CD14-positive monocyte (primary cell): ENCODE measurements at regions not wholly inside any gene's neighbourhood (a gene's known extent, or its start where the extent isn't known, plus 50 kb on each side); places are given as distances from the start of the nearest gene placed in this dataset.

Experiments used
- DNase-seq, 3 donors: peaks; one replicate each; pipeline ENCODE4 v3.0.0-alpha.2; 2011 to 2022
- H2AFZ ChIP-seq: 2 replicates; pipeline ENCODE4 v1.6.0; 2012; ENCODE audit warnings: mild to moderate bottlenecking, low read depth, low read length, inconsistent platforms; ENCODE audit not compliant: insufficient read depth, poor library complexity, severe bottlenecking
- H3K27ac ChIP-seq, 2 donors: 1 replicate in 1 of 2; 2 replicates in 1 of 2; pipeline ENCODE4 v1.5.1; 2012 to 2013; ENCODE audit warnings: low read length in 2 of 2, control low read depth in 1 of 2, inconsistent platforms in 1 of 2, low read depth in 1 of 2, mild to moderate bottlenecking in 1 of 2
- H3K27me3 ChIP-seq, 2 donors: one replicate each; pipeline versions ENCODE4 v1.6.0 to v1.6.1; 2011 to 2013; ENCODE audit warnings: low read length in 2 of 2; ENCODE audit not compliant: control insufficient read depth in 2 of 2, insufficient read depth in 2 of 2
- H3K36me3 ChIP-seq, 2 donors: replicated peaks in 1 of 2; 1 replicate in 1 of 2; 2 replicates in 1 of 2; pipeline versions ENCODE4 v1.5.1 to v1.6.1; 2012 to 2013; ENCODE audit warnings: low read length in 2 of 2, control low read depth in 1 of 2, inconsistent platforms in 1 of 2, mild to moderate bottlenecking in 1 of 2; ENCODE audit not compliant: insufficient read depth in 2 of 2, control insufficient read depth in 1 of 2
- H3K4me1 ChIP-seq, 2 donors: 1 replicate in 1 of 2; 2 replicates in 1 of 2; pipeline versions ENCODE4 v1.5.1 to v1.6.1; 2012 to 2013; ENCODE audit warnings: low read length in 2 of 2, control low read depth in 1 of 2, inconsistent platforms in 1 of 2, mild to moderate bottlenecking in 1 of 2, moderate library complexity in 1 of 2; ENCODE audit not compliant: insufficient read depth in 2 of 2, control insufficient read depth in 1 of 2
- H3K4me2 ChIP-seq: replicated peaks from 2 replicates; pipeline ENCODE3; 2012; ENCODE audit warnings: low read length, moderate library complexity, mild to moderate bottlenecking; ENCODE audit not compliant: poor library complexity, severe bottlenecking; ENCODE audit errors: extremely low read depth
- H3K4me3 ChIP-seq, 3 experiments: fragments of 200-600 bp in 1 of 3; sonication (generic) in 1 of 3; replicated peaks in 1 of 3; 1 replicate in 2 of 3; 2 replicates in 1 of 3; pipeline ENCODE4 v1.5.1; 2011 to 2013; ENCODE audit warnings: low read length in 3 of 3, mild to moderate bottlenecking in 3 of 3, control low read depth in 2 of 3, low read depth in 2 of 3, inconsistent platforms in 1 of 3, moderate library complexity in 1 of 3
- H3K79me2 ChIP-seq: 2 replicates; pipeline ENCODE4 v1.6.0; 2012; ENCODE audit warnings: mild to moderate bottlenecking, control low read depth, inconsistent platforms, low read length, moderate library complexity; ENCODE audit not compliant: insufficient read depth
- H3K9ac ChIP-seq: 2 replicates; pipeline ENCODE4 v1.6.0; 2017; ENCODE audit warnings: low read length, mild to moderate bottlenecking; ENCODE audit not compliant: insufficient read depth, poor library complexity, severe bottlenecking
- H3K9me3 ChIP-seq, 2 donors: replicated peaks in 1 of 2; 1 replicate in 1 of 2; 2 replicates in 1 of 2; pipeline versions ENCODE4 v1.5.1 to v1.6.1; 2012 to 2013; ENCODE audit warnings: low read length in 2 of 2, control low read depth in 1 of 2; ENCODE audit not compliant: control insufficient read depth in 1 of 2, insufficient read depth in 1 of 2
- H4K20me1 ChIP-seq: 2 replicates; pipeline ENCODE4 v1.6.0; 2012; ENCODE audit warnings: mild to moderate bottlenecking, low read length, control low read depth, moderate library complexity; ENCODE audit not compliant: insufficient read depth
- H3K27ac Mint-ChIP-seq, 7 donors: one replicate each; pipeline ENCODE4 v1.8.0; 2020; ENCODE audit warnings: mild to moderate bottlenecking in 7 of 7, mixed read lengths in 7 of 7, moderate library complexity in 6 of 7, inconsistent platforms in 2 of 7
- H3K27me3 Mint-ChIP-seq, 3 donors: one replicate each; pipeline ENCODE4 v1.8.0; 2021 to 2022; ENCODE audit warnings: low read depth in 3 of 3, mild to moderate bottlenecking in 3 of 3, mixed read lengths in 3 of 3, moderate library complexity in 3 of 3, inconsistent platforms in 1 of 3
- H3K36me3 Mint-ChIP-seq, 2 donors: one replicate each; pipeline ENCODE4 v1.8.0; 2020; ENCODE audit warnings: mixed read lengths in 2 of 2, inconsistent platforms in 1 of 2, mild to moderate bottlenecking in 1 of 2
- H3K4me1 Mint-ChIP-seq: one replicate; pipeline ENCODE4 v1.8.0; 2020; ENCODE audit warnings: mild to moderate bottlenecking, mixed read lengths
- H3K4me3 Mint-ChIP-seq, 2 donors: one replicate each; pipeline ENCODE4 v1.8.0; 2020; ENCODE audit warnings: mild to moderate bottlenecking in 2 of 2, mixed read lengths in 2 of 2, moderate library complexity in 1 of 2
- H3K9me3 Mint-ChIP-seq, 7 donors: one replicate each; pipeline ENCODE4 v1.8.0; 2020 to 2022; ENCODE audit warnings: mixed read lengths in 7 of 7, mild to moderate bottlenecking in 6 of 7, moderate library complexity in 6 of 7, inconsistent platforms in 2 of 7
- WGBS: methylation state at CpG from one replicate; pipeline ENCODE4 v1.1.5; 2013; ENCODE audit warnings: missing lambda C conversion rate; ENCODE audit not compliant: insufficient coverage; 5-methylcytosine and 5-hydroxymethylcytosine counted together
- intact Hi-C, 2 donors: fragments of 100-400 bp; cut with micrococcal nuclease; formaldehyde crosslinking; loops; one replicate each; pipeline versions ENCODE4 v1.15.0 to v1.15.1; 2023
- TF ChIP-seq, protein P1 (sequence below): fragments of 200-600 bp; IDR thresholded peaks from one replicate; pipeline ENCODE4 v1.8.0; 2022; ENCODE audit warnings: antibody characterized with exemption, mild to moderate bottlenecking

DNA sequence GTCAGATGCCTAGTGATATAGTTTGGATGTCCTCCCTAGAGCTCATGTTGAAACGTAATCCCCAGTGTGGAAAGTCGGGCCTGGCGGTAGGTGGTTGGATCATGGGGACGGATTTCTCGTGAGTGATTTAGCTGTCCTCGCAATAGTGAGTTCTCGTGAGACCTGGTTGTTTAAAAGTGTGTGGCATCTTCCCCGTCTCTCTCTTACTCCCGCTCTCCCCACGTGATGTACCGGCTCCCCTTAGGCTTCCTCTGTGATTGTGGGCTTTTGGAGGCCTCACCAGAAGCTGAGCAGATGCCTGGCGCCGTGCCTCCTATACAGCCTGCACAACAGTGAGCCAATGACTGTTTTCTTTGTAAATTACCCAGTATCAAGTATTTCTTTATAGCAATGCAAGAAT lies 264.5 kb downstream of the TTLL7 start:
- no peak overlapping the region for H3K27ac Mint-ChIP-seq
- TF ChIP-seq, protein P1, sequence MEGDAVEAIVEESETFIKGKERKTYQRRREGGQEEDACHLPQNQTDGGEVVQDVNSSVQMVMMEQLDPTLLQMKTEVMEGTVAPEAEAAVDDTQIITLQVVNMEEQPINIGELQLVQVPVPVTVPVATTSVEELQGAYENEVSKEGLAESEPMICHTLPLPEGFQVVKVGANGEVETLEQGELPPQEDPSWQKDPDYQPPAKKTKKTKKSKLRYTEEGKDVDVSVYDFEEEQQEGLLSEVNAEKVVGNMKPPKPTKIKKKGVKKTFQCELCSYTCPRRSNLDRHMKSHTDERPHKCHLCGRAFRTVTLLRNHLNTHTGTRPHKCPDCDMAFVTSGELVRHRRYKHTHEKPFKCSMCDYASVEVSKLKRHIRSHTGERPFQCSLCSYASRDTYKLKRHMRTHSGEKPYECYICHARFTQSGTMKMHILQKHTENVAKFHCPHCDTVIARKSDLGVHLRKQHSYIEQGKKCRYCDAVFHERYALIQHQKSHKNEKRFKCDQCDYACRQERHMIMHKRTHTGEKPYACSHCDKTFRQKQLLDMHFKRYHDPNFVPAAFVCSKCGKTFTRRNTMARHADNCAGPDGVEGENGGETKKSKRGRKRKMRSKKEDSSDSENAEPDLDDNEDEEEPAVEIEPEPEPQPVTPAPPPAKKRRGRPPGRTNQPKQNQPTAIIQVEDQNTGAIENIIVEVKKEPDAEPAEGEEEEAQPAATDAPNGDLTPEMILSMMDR: no peak
- H3K4me1 Mint-ChIP-seq: no peaks in the 10 kb centered on the region
- Histone ChIP-seq H2AFZ (no peak overlapping the region), H3K4me1 (no peaks in the 10 kb centered on the region), H3K4me3 (no peak overlapping the region), H3K4me2 (no peak overlapping the region), H3K9ac (no peak overlapping the region), H3K9me3 (no peaks in the 10 kb centered on the region), H3K27me3 (no peaks in the 10 kb centered on the region), H3K27ac (no peak overlapping the region), H3K36me3 (no peaks in the 10 kb centered on the region), H4K20me1 (no peaks in the 10 kb centered on the region), H3K79me2 (no peaks in the 10 kb centered on the region)
- H3K9me3 Mint-ChIP-seq: peaks cover 1 to 5% (median 3%) of the 10 kb centered on the region in 7 donors
- H3K4me3 Mint-ChIP-seq: no peak overlapping the region
- no peaks in the 10 kb centered on the region for H3K27me3 Mint-ChIP-seq
- WGBS: 96% methylated on average over 7 of the region's 13 CpGs
- intact Hi-C loops: no loop called here
- no peaks in the 10 kb centered on the region for H3K36me3 Mint-ChIP-seq
- DNase-seq: no peak

DNA sequence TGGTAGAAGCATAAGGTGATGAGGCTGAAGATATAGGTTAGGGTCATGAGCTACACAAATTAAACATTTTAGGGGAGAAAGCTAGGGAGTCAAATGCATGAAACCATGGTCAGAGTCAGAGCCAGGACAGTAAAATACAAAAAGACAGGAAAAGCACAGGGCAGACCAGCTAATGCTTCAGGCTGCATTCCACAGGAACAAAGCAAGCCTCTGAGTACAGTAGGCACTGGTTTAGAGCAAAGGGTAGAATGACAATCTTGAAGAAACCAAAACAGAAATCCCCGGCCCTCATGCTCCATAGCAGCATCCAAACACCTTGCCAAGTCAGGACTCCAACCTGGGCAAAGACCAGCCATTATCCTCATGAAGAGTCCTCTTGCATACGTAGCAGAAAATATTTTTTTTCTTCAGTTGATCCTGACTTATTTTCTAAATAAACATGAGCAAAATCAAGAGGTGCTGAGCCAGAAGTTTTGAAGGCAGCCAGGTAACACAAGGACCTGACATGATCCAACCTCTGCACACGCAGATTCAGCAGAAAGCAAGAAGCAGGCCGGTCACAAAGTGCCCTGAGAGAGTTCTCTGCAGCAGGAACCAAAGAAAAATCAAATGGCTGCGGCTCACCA lies 273.1 kb downstream of the TTLL7 start:
- Histone ChIP-seq H3K9ac (no peak overlapping the region), H3K4me2 (no peak overlapping the region), H4K20me1 (no peaks in the 10 kb centered on the region), H3K4me1 (no peaks in the 10 kb centered on the region), H3K27ac (no peak overlapping the region), H3K9me3 (peaks cover 0 to 3% of the 10 kb centered on the region in 2 donors), H2AFZ (no peak overlapping the region), H3K36me3 (no peaks in the 10 kb centered on the region), H3K79me2 (no peaks in the 10 kb centered on the region), H3K27me3 (no peaks in the 10 kb centered on the region), H3K4me3 (no peak overlapping the region)
- Mint-ChIP-seq H3K27ac (no peak overlapping the region), H3K9me3 (peaks cover 0 to 7% (median 2%) of the 10 kb centered on the region in 7 donors), H3K36me3 (no peaks in the 10 kb centered on the region), H3K4me3 (no peak overlapping the region), H3K27me3 (no peaks in the 10 kb centered on the region), H3K4me1 (no peaks in the 10 kb centered on the region)
- WGBS: 93% methylated on average over 3 of the region's 5 CpGs
- intact Hi-C loops: no loop called here
- DNase-seq: no peak
- TF ChIP-seq, protein P1: no peak
